ENCODE measurements at regions not wholly inside any gene's neighbourhood (a gene's known extent, or its start where the extent isn't known, plus 50 kb on each side); places are given as distances from the start of the nearest gene placed in this dataset.
"Not testable (repeated sequence)": the region's sequence is repeated elsewhere in the genome, so short reads cannot be mapped to it uniquely, and the experiment has no call there.

GRCh38 chr12:19719672-19720071, 280.4 kb downstream of the AEBP2 start:
- no peak for DNase-seq

- no peak for DNase-seq
These were observed 286.8 kb downstream of the AEBP2 start for GRCh38 chr12:19726122-19726521.

GRCh38 chr12:19726592-19726991, 287.3 kb downstream of the AEBP2 start:
- no peak for DNase-seq

GRCh38 chr12:19737019-19737418, 297.7 kb downstream of the AEBP2 start:
- DNase-seq = no peak

- peak; percentile 66 for DNase-seq
These were observed 300.0 kb downstream of the AEBP2 start for GRCh38 chr12:19739195-19739776.

- DNase-seq = no peak
These were observed 301.3 kb downstream of the AEBP2 start for GRCh38 chr12:19740472-19741131.

- no peak for DNase-seq
These were observed 301.8 kb downstream of the AEBP2 start for GRCh38 chr12:19741132-19741489.

GRCh38 chr12:19744705-19745218, 305.5 kb downstream of the AEBP2 start:
- peak; percentile 36 for DNase-seq

GRCh38 chr12:19746471-19746870, 307.2 kb downstream of the AEBP2 start:
- no peak for DNase-seq

- no peak for DNase-seq
These were observed 310.7 kb downstream of the AEBP2 start for GRCh38 chr12:19749906-19750574.

- no peak for DNase-seq
These were observed 311.8 kb downstream of the AEBP2 start for GRCh38 chr12:19751078-19751477.

- DNase-seq = no peak
These were observed 313.4 kb downstream of the AEBP2 start for GRCh38 chr12:19752712-19753111.

- DNase-seq = peak; percentile 52
These were observed 315.8 kb downstream of the AEBP2 start for GRCh38 chr12:19755136-19755535.

GRCh38 chr12:19757317-19757877, 318.1 kb downstream of the AEBP2 start:
- DNase-seq = peak; percentile 53

GRCh38 chr12:19759227-19759626, 319.9 kb downstream of the AEBP2 start:
- DNase-seq = peak; percentile 91

GRCh38 chr12:19760611-19761010, 321.3 kb downstream of the AEBP2 start:
- no peak for DNase-seq

GRCh38 chr12:19761463-19761862, 322.2 kb downstream of the AEBP2 start:
- DNase-seq = no peak

- no peak for DNase-seq
These were observed 324.2 kb downstream of the AEBP2 start for GRCh38 chr12:19763488-19763887.

- no peak for DNase-seq
These were observed 325.1 kb downstream of the AEBP2 start for GRCh38 chr12:19764408-19764807.

GRCh38 chr12:19771858-19772257, 332.6 kb downstream of the AEBP2 start:
- peak; percentile 85 for DNase-seq

GRCh38 chr12:19772776-19773175, 333.5 kb downstream of the AEBP2 start:
- no peak for DNase-seq

GRCh38 chr12:19775241-19775640, 335.9 kb downstream of the AEBP2 start:
- DNase-seq = no peak

GRCh38 chr12:19775976-19776375, 336.7 kb downstream of the AEBP2 start:
- not testable (repeated sequence) for DNase-seq

GRCh38 chr12:19778172-19778571, 338.9 kb downstream of the AEBP2 start:
- peak; percentile 39 for DNase-seq

Measured in fibroblast of skin of right quadriceps (primary cell).